GM12874 (cell line): ENCODE measurements at regions not wholly inside any gene's neighbourhood (a gene's known extent, or its start where the extent isn't known, plus 50 kb on each side); places are given as distances from the start of the nearest gene placed in this dataset.

Experiments
- CTCF ChIP-seq: IDR thresholded peaks from 2 replicates; pipeline ENCODE4 v1.5.1; 2011; ENCODE audit warnings: low read depth, mild to moderate bottlenecking, control low read depth, low read length, moderate library complexity; ENCODE audit not compliant: insufficient read depth

- TF ChIP-seq CTCF = no peak
Observed at GRCh38 chr1:191592907-191593306, 565.4 kb upstream of the RGS18 start.

GRCh38 chr1:191595170-191595569 is 563.1 kb upstream of the RGS18 start:
- TF ChIP-seq CTCF = no peak

DNA sequence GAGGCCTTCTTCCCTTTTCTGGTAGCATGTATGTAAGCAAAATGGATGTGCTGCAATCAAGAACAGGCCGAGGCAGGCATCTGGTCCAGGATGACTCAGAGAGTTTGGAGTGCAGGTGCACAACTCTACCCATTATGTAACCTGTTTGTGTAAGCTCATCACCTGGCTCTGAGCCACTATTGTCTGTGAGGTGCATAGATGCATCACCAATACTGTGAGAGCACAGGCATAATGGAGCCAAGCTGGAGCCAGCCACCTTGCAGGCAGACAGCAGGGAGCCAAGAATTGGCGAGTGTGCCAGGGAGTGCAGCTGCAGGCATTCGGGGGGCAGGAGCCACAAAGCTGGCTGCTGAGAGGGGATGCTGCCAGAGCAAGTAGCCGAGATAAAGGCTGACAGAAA is 549.9 kb upstream of the RGS18 start:
- TF ChIP-seq CTCF = no peak

DNA sequence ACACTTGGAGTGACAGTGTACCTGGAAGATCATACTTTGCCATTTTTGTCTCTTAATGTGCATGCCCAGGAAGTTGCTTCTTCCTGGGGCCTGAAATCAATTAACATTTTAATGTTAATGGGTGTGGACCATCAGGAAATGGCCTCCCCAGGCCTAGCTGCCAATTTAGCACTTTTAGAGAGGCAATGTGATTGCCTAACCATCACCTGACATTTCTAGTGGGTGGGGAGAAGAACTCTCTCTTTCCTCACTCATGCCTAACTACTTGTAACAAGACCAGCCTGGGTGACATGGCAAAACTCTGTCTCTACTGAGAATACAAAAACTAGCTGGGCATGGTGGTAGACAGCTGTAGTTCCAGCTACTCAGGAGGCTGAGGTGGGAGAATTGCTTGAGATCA is 549.0 kb upstream of the RGS18 start:
- no peak for TF ChIP-seq CTCF

DNA sequence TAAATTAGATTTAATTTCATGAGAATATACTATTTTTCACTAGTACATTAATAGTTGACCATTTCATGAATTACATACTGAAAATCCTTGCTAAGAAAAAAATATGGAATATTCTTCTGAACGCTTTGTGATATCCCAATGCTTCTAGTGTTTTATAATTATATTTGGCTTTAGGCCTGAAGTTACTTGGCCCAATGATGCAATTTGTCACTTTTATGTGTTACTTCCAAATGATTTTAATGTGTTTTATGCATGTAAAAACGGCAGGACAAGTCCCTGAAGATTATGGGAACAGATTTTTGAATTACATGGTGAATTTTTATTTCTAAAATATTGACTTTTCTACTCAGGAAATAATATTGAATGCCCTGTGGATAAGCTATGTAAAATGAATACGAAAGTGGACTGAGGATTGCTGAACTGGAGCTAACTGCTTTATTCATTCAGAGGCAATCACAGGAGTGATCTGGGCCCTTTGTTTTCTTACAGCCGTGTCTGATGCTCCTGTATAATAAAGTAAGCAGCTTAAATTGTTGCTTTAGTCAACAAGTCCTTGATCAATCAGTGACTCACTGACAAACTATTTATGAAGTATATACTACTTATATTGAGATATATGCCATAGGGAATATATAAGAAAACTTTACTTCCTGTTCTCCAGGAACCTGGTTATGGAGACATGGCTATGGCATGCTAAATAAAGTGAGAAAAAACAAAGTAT is 543.0 kb upstream of the RGS18 start:
- TF ChIP-seq CTCF = no peak

DNA sequence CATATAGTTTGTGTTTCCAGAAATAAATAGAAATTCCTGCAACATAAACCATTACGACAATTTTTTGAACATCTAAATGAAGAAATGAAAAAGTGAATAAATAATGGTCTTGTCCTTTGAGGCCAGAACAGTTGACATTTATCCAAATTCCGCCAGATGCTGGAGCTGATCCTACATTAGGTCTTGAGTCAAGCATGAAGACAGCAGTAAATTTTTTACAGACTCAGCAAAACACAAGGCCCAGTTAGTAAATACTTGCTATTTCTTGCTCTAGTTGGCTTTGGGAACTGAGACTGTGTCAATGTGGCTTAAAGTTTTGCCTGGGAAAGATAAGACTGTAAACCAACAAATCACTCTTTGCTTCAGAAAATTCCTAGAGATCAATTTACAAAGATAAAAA is 540.1 kb upstream of the RGS18 start:
- TF ChIP-seq CTCF = no peak

GRCh38 chr1:191620883-191621282 is 537.4 kb upstream of the RGS18 start:
- no peak for TF ChIP-seq CTCF

- no peak for TF ChIP-seq CTCF
Observed at GRCh38 chr1:191624044-191624443, 534.2 kb upstream of the RGS18 start.
